ENCODE measurements at regions not wholly inside any gene's neighbourhood (a gene's known extent, or its start where the extent isn't known, plus 50 kb on each side); places are given as distances from the start of the nearest gene placed in this dataset.

DNA sequence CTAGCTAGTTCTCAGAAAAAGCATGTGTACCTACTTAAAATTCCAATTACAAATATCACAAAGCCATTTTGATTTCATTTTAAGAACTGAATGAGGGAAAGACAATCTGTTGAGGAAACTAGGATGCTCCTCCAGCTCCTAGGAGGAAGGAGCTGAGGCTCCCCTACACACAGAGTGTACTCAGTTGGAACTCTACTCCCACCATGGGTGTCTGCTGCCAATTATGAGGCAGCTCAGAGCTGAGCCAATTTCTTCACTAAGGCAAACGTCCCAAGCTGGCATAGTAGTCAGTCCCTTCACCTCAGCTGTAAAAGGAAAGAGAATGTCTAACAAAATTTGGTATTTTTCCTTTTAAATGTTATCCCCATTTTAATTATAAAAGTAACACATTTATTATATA, 300.0 kb upstream of the TRPC7 start:
- intact Hi-C loops (cut with DNase I), result no loop called here
- DNase-seq (ENCODE audit: missing footprints) (no peak), ATAC-seq (no peak)

GRCh38 chr5:136661026-136661425, 295.7 kb upstream of the TRPC7 start:
- intact Hi-C loops (cut with DNase I), result no loop called here
- no peak for DNase-seq (ENCODE audit: missing footprints)
- ATAC-seq, result no peak

GRCh38 chr5:136656811-136657210, 291.5 kb upstream of the TRPC7 start:
- intact Hi-C loops (cut with DNase I), result no loop called here

DNA sequence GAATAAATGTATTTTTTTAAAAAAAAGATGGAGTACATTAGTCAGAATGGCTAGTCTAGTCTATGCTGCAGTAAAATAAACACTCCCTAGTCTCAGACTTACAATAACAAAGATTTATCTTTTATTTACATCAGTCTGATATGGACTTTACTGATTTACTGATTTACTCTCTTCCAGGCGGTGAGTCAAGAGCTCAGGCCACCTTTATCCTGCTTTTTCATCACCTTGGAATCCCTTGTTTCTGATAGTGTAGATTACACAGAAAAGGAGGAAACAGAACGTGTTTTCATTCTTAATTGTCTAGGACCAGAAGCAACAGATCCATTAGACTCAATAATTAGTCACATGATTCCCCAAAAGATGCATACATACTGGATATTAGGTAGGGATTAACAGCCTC, 290.1 kb upstream of the TRPC7 start:
- intact Hi-C loops (cut with DNase I), result no loop called here
- no peak for DNase-seq (ENCODE audit: missing footprints)
- ATAC-seq, result no peak

More at GRCh38 chr5:136656811-136657210, 291.5 kb upstream of the TRPC7 start:
- ATAC-seq (no peak), DNase-seq (ENCODE audit: missing footprints) (no peak)

GRCh38 chr5:136646915-136647314, 281.6 kb upstream of the TRPC7 start:
- ATAC-seq, result no peak
- intact Hi-C loops (cut with DNase I), result no loop called here
- no peak for DNase-seq (ENCODE audit: missing footprints)

DNA sequence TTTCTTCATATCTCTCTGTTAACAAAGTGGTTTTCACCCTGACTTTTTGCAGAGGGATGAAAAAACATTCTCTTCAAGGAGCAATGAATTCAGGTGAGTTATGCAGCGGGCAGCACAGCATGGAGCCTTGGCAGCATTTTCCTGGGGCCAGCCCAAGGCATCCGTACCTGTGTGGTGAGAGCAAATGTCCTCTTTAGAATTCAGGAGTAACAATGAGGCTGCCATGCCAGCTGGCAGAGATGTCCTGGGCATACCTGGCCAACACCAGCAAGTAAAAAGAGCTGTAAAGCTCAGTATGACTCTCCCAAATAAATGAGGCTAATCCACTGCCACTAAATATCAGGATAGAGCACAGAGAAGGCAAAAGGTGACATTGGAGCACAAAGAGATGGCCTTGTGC, 277.6 kb upstream of the TRPC7 start:
- DNase-seq (ENCODE audit: missing footprints), result no peak
- intact Hi-C loops (cut with DNase I), result no loop called here

GRCh38 chr5:136639616-136640015, 274.3 kb upstream of the TRPC7 start:
- intact Hi-C loops (cut with DNase I), result no loop called here
- ATAC-seq (no peak), DNase-seq (ENCODE audit: missing footprints) (no peak)

More for the DNA sequence above, 277.6 kb upstream of the TRPC7 start:
- no peak for ATAC-seq

DNA sequence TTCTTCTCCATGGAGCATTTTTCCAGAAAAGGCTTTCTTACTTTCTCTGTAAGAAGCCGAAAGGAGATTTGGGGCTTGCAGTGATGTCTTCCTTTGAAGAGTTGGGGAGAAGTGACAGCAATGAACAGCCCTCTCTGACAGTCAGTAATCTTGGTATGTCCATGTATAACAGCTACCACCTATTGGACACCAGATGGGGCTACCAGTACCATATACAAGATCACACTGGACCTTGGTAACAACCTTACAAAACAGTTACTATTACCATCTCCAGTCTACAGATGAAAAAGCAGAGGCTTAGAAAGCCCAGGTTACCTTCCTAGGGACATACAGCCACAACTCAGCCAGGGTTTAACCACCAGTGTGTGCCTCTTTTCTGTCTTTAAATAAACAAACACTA, 272.7 kb upstream of the TRPC7 start:
- no peak for DNase-seq (ENCODE audit: missing footprints)
- intact Hi-C loops (cut with DNase I), result no loop called here
- ATAC-seq, result no peak

DNA sequence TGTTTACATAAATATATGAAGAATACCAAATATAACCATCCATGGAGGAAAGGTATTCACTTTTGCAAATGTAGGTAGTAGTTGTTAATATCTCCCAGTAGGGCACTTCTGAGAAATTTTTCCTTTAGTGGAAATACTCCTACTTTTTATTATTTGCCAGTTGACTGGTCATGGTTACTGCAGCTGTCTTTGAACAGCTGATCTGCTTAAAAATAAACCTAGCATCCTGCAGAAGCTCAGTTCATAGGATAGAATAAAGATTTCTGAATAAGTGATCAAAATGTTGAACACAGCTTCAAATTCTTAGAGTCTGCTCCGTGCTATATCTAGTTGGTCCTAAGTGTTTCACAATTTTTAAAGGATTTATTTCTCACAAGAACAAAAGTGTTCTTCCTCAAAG, 270.7 kb upstream of the TRPC7 start:
- intact Hi-C loops (cut with DNase I), result no loop called here
- ATAC-seq (no peak), DNase-seq (ENCODE audit: missing footprints) (no peak)

DNA sequence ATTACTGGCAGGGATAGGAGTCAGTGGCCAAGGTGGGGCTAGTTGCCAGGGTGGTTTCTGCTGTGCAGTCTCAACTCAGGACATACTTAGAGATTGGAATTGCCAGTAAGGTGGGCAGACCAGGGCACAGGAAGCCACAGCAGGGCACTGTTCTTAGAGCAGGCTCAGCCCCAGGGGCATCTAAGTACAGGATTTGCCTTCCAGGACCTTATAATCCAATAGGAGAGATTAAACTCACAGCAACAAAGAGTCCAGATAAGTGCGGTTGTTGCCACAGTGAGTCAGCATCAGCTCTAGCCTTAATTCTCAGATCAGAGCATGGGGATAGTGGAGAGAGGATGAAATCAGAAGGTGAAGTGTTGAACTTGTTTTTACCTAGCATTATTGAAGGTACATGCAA, 265.8 kb upstream of the TRPC7 start:
- ATAC-seq, result no peak

DNA sequence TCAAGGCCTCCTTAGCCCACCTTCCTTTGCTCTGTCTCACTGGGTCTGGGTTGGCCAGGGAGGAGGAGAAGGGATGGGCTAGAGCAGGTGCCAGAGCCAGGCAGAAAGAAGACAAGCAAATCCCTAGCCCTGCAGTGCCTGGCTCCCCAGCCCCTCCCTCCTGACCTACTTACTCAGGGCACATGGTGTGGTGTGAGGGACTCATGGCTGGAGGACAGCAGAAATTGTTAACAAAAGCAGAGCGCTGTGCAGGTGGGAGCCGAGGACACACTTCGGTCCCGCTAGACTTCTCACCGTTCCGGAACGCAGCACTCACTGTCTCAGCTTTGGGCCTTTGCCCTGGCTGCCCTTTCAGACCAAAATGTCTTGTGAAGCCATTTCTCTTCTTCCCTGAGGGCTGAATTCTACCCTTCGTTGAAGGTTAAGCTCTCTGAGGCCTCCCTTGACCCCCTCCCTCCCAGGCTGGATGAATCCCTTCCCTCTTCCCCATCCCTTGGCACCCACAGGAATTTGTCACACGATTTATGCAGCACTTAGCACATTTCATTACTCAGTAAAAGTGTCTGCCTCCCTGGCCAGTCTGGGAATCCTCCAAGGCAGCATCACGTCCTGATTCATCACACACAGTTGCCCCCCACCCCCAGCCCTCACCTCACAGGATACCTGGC, 263.9 kb upstream of the TRPC7 start:
- ATAC-seq (no peak), DNase-seq (ENCODE audit: missing footprints) (no peak)
- intact Hi-C loops (cut with DNase I), result no loop called here

More for the DNA sequence above, 265.8 kb upstream of the TRPC7 start:
- intact Hi-C loops (cut with DNase I), result no loop called here
- DNase-seq (ENCODE audit: missing footprints), result no peak

- ATAC-seq (no peak), DNase-seq (ENCODE audit: missing footprints) (no peak)
- intact Hi-C loops (cut with DNase I), result no loop called here
These were observed 261.2 kb upstream of the TRPC7 start for GRCh38 chr5:136626531-136626930.

- intact Hi-C loops (cut with DNase I), result no loop called here
- ATAC-seq (no peak), DNase-seq (ENCODE audit: missing footprints) (no peak)
These were observed 257.4 kb upstream of the TRPC7 start for GRCh38 chr5:136622747-136623146.

- intact Hi-C loops (cut with DNase I), result no loop called here
- ATAC-seq, result no peak
These were observed 256.4 kb upstream of the TRPC7 start for GRCh38 chr5:136621743-136622142.

GRCh38 chr5:136620621-136621020, 255.3 kb upstream of the TRPC7 start:
- DNase-seq (ENCODE audit: missing footprints) (no peak), ATAC-seq (no peak)

More at GRCh38 chr5:136621743-136622142, 256.4 kb upstream of the TRPC7 start:
- DNase-seq (ENCODE audit: missing footprints), result no peak

DNA sequence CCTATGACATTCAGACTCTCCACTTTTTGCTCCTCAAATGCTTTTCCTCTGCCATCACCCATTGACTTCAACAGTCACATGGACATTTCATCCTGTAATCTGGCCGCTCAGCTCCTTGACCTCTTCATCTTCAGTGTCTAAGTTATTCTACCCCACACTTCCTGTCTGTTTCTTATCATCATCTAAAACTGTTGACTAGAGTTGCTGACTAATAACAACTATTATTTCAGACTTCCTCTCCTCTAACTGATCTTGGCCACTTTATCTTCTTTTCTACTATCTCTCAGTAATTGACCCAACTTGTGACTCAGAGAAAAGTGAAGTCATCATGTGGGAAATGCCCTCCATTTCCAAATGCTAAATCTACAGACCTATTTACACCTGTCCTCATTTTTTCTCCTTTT, 254.7 kb upstream of the TRPC7 start:
- intact Hi-C loops (cut with DNase I), result no loop called here
- DNase-seq (ENCODE audit: missing footprints) (no peak), ATAC-seq (no peak)

More at GRCh38 chr5:136620621-136621020, 255.3 kb upstream of the TRPC7 start:
- intact Hi-C loops (cut with DNase I), result no loop called here

- intact Hi-C loops (cut with DNase I), result no loop called here
- DNase-seq (ENCODE audit: missing footprints), result no peak
- ATAC-seq, result no peak
These were observed 254.2 kb upstream of the TRPC7 start for GRCh38 chr5:136619556-136619955.

DNA sequence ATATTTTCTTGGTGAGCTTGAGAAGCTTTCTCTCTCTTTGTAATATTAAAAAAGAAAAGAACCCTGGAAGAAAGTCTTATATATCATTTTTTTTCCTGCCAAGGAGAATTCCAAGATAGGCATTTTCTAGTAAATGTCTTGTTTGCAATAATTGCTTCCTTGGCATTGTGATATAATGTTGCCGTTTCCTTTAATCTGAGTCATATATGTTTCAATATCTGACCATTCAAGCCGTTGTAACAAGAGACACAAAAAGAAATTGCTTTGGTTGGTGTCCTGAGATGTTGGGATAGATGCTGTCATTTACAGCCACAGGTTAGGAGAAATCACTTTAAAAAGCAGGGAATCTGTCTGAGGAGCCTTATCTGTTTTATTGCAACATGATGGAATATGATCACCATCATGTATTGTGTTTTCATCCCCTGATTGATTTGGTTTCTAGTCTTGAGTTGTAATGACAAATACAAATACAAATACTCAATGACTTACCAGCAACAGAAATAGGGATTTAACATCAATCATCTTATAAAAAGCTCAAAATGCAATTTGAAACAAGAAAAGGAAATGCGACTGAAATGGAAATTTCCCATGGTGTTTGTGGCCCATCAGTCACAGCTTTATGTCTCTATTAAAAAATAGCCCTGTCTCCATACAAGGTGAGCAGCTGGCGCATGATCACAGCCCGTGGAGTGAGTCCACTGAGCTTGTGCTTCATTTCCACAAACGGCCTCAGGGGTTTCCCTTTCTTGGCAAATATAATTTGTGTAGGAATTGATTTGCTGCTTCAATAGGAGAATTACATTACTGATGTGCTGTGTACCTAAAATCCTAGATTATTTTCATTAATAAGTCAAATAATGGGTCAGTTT, 250.1 kb upstream of the TRPC7 start:
- DNase-seq (ENCODE audit: missing footprints) (no peak), ATAC-seq (no peak)
- intact Hi-C loops (cut with DNase I), result no loop called here

DNA sequence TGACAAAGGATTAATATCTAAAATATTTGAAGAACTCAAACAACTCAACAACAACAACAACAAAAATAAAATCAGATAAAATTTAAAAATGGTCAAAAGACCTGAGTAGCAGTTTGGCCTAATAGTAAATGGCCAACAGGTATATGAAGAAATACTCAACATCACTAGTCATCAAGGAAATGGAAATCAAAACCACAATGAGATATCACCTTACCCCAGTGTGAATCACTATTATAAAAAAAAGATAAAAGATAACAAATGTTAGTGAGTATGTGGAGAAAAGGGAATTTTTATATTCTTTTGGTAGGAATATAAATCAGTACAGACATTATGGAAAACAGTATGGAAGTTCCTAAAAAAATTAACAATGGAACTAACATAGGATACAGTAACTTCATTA, 247.9 kb upstream of the TRPC7 start:
- ATAC-seq (no peak), DNase-seq (ENCODE audit: missing footprints) (no peak)
- intact Hi-C loops (cut with DNase I), result no loop called here

DNA sequence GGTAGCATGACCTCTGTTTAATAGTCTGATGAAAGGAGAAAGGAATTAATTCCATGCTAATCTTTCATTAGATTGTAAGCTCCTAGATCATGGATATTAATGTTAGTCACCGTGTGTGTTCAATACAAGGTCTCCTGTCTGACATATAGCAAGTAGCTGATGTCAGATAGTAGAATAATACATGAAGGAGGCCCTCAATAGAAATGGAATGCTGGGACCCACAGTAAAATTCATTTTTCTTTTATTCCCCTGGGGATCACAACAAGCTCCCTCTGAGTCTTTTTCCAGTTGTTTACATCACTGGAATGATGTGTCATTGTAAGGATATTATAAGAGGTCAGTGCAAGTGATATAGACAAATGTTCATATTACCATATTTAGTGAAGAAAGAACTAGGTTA, 240.3 kb upstream of the TRPC7 start:
- no peak for DNase-seq (ENCODE audit: missing footprints)
- no peak for ATAC-seq
- intact Hi-C loops (cut with DNase I), result no loop called here

Data from Right ventricle myocardium inferior (tissue), 1 donor.